ENCODE measurements at regions not wholly inside any gene's neighbourhood (a gene's known extent, or its start where the extent isn't known, plus 50 kb on each side); places are given as distances from the start of the nearest gene placed in this dataset.

DNA sequence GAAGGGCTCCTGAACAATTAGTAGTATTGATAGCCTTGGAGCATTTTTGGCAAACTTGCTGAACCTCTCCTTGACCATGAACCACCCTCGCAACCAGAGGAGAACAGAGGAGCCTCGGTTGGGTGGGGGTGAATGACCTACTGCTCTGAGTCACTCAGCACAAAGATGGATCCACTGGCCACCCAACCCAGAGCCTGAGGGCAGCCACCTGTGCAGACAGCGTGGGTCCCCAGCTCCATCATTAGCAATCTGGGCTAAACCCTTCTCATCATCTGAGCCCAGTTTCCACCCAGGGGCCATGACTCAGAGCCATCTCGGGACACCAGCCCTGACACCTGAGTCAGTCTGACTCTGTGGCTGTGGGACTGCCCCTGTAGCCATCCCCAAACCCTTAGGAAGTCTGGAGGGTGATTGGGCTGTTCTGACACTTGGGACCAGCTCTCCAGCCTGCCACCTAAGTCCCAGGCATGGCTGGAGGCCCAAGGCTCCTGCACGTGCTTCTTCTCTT is 171.8 kb upstream of the GPR26 start:
- H3K27ac ChIP-seq (ENCODE audit: insufficient read depth, low read depth, low read length), result no peak overlapping the region
- TF ChIP-seq GATA2 (IDR thresholded peaks at IDR 0.05; ENCODE audit: insufficient read depth, insufficient read length, low read depth, low read length), result no peak
- TF ChIP-seq JUN (IDR thresholded peaks at IDR 0.05; ENCODE audit: borderline replicate concordance, insufficient read depth, insufficient read length, low read depth), result no peak
- no peak overlapping the region for H3K4me3 ChIP-seq (replicated peaks in 1 of 3; ENCODE audit: insufficient read depth in 1 of 3, low read depth in 1 of 3, low read length in 3 of 3)
- no peaks in the 10 kb centered on the region for H4K20me1 ChIP-seq (replicated peaks; ENCODE audit: control insufficient read depth, extremely low read depth, insufficient read depth, low read length)
- H3K27me3 ChIP-seq (ENCODE audit: control insufficient read depth in 2 of 2, insufficient read depth in 2 of 2, low read length in 2 of 2), result no peaks in the 10 kb centered on the region
- H3K4me2 ChIP-seq (ENCODE audit: insufficient read depth, low read length), result no peak overlapping the region
- CTCF ChIA-PET, result no interaction called here
- H3K9me3 ChIP-seq (replicated peaks; ENCODE audit: control insufficient read depth, insufficient read depth, low read length), result no peaks in the 10 kb centered on the region
- DNase-seq (ENCODE audit: low read depth, low spot score) (no peak), FAIRE-seq (no peak)
- no peaks in the 10 kb centered on the region for H3K4me1 ChIP-seq (ENCODE audit: control insufficient read depth, extremely low read depth, insufficient read depth, low read length)
- no peak overlapping the region for H3K9ac ChIP-seq (replicated peaks; ENCODE audit: extremely low read depth, insufficient read depth, low read length)
- no peaks in the 10 kb centered on the region for H3K79me2 ChIP-seq (ENCODE audit: control insufficient read depth, insufficient read depth, low read length)
- no peaks in the 10 kb centered on the region for H3K9me1 ChIP-seq (replicated peaks; ENCODE audit: control insufficient read depth, extremely low read depth, insufficient read depth, low read length)
- intact Hi-C loops (cut with micrococcal nuclease), result no loop called here
- no peak overlapping the region for H2AFZ ChIP-seq (ENCODE audit: low read depth, low read length)
- POLR2A ChIA-PET, result no interaction called here
- dilution Hi-C loops (cut with MboI; ENCODE audit: extremely low pct_ligation_motif_present, low sequenced_read_pairs), result no loop called here
- H3K36me3 ChIP-seq (ENCODE audit: control insufficient read depth in 2 of 2, extremely low read depth in 1 of 2, insufficient read depth in 2 of 2, low read length in 2 of 2), result no peaks in the 10 kb centered on the region
- BruUV-seq (replicated peaks), result no TSS peak

DNA sequence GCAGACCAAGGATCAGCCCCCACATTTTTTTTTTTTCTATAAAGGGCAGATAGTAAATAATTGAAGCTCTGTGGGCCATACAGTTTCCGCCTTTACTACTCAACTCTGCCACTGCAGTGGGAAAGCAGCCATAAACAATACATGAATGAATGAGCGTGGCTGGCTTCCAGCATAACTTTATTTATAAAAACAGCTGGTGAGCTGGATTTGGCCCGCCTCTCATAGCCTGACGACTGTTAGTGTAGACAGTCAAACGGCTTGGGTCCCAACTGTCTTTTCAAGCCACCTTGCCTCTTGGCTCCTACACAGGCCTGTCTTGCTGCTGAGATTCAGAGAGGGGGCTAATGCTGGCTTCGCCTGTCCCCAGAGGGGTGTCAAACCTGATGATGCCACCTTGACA is 169.8 kb upstream of the GPR26 start:
- intact Hi-C loops (cut with micrococcal nuclease) (no loop called here), dilution Hi-C loops (cut with MboI; ENCODE audit: extremely low pct_ligation_motif_present, low sequenced_read_pairs) (no loop called here)
- H3K4me2 ChIP-seq (ENCODE audit: insufficient read depth, low read length), result no peak overlapping the region
- BruUV-seq (replicated peaks), result no TSS peak
- H3K9me3 ChIP-seq (replicated peaks; ENCODE audit: control insufficient read depth, insufficient read depth, low read length), result no peaks in the 10 kb centered on the region
- CTCF ChIA-PET, result no interaction called here
- H3K9ac ChIP-seq (replicated peaks; ENCODE audit: extremely low read depth, insufficient read depth, low read length), result no peak overlapping the region
- POLR2A ChIA-PET, result no interaction called here
- no peaks in the 10 kb centered on the region for H3K79me2 ChIP-seq (ENCODE audit: control insufficient read depth, insufficient read depth, low read length)
- FAIRE-seq (no peak), DNase-seq (ENCODE audit: low read depth, low spot score) (no peak)
- no peaks in the 10 kb centered on the region for H3K9me1 ChIP-seq (replicated peaks; ENCODE audit: control insufficient read depth, extremely low read depth, insufficient read depth, low read length)
- H4K20me1 ChIP-seq (replicated peaks; ENCODE audit: control insufficient read depth, extremely low read depth, insufficient read depth, low read length), result no peaks in the 10 kb centered on the region
- H3K4me3 ChIP-seq (replicated peaks in 1 of 3; ENCODE audit: insufficient read depth in 1 of 3, low read depth in 1 of 3, low read length in 3 of 3), result no peak overlapping the region
- no peaks in the 10 kb centered on the region for H3K4me1 ChIP-seq (ENCODE audit: control insufficient read depth, extremely low read depth, insufficient read depth, low read length)
- no peaks in the 10 kb centered on the region for H3K36me3 ChIP-seq (ENCODE audit: control insufficient read depth in 2 of 2, extremely low read depth in 1 of 2, insufficient read depth in 2 of 2, low read length in 2 of 2)
- TF ChIP-seq, protein P1, sequence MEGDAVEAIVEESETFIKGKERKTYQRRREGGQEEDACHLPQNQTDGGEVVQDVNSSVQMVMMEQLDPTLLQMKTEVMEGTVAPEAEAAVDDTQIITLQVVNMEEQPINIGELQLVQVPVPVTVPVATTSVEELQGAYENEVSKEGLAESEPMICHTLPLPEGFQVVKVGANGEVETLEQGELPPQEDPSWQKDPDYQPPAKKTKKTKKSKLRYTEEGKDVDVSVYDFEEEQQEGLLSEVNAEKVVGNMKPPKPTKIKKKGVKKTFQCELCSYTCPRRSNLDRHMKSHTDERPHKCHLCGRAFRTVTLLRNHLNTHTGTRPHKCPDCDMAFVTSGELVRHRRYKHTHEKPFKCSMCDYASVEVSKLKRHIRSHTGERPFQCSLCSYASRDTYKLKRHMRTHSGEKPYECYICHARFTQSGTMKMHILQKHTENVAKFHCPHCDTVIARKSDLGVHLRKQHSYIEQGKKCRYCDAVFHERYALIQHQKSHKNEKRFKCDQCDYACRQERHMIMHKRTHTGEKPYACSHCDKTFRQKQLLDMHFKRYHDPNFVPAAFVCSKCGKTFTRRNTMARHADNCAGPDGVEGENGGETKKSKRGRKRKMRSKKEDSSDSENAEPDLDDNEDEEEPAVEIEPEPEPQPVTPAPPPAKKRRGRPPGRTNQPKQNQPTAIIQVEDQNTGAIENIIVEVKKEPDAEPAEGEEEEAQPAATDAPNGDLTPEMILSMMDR (IDR thresholded peaks at IDR 0.05; ENCODE audit: extremely low read depth in 1 of 2, insufficient read depth in 1 of 2, low read depth in 1 of 2, low read length in 2 of 2), result no peak
- TF ChIP-seq POLR2AphosphoS5 (IDR thresholded peaks at IDR 0.05; ENCODE audit: insufficient read depth, low read depth, low read length) (no peak), MYC (IDR thresholded peaks at IDR 0.05; ENCODE audit: low read depth, low read length) (no peak), GATA2 (IDR thresholded peaks at IDR 0.05; ENCODE audit: insufficient read depth, insufficient read length, low read depth, low read length) (no peak), FOS (IDR thresholded peaks at IDR 0.05; ENCODE audit: borderline replicate concordance, insufficient read depth, low read length) (no peak), POLR2A (IDR thresholded peaks at IDR 0.05; ENCODE audit: low read depth, low read length) (no peak), JUN (IDR thresholded peaks at IDR 0.05; ENCODE audit: borderline replicate concordance, insufficient read depth, insufficient read length, low read depth) (no peak), EZH2 (IDR thresholded peaks at IDR 0.05; ENCODE audit: borderline replicate concordance, low read depth, low read length, severe bottlenecking) (no peak)
- TF ChIP-seq, protein P2, sequence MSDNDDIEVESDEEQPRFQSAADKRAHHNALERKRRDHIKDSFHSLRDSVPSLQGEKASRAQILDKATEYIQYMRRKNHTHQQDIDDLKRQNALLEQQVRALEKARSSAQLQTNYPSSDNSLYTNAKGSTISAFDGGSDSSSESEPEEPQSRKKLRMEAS (IDR thresholded peaks at IDR 0.05; ENCODE audit: insufficient read depth, insufficient read length), result no peak
- H2AFZ ChIP-seq (ENCODE audit: low read depth, low read length), result no peak overlapping the region
- no peak overlapping the region for H3K27ac ChIP-seq (ENCODE audit: insufficient read depth, low read depth, low read length)
- no peaks in the 10 kb centered on the region for H3K27me3 ChIP-seq (ENCODE audit: control insufficient read depth in 2 of 2, insufficient read depth in 2 of 2, low read length in 2 of 2)
